Mucosa of rectum (tissue), 2 donors: ENCODE measurements at regions not wholly inside any gene's neighbourhood (a gene's known extent, or its start where the extent isn't known, plus 50 kb on each side); places are given as distances from the start of the nearest gene placed in this dataset.

Source experiments
- H3K27ac ChIP-seq, 2 donors: one replicate each; pipeline ENCODE4 v1.7.0; 2013; ENCODE audit warnings: inconsistent platforms in 2 of 2, low read depth in 2 of 2, low read length in 2 of 2
- H3K27me3 ChIP-seq, 2 donors: one replicate each; pipeline ENCODE4 v1.7.0; 2013; ENCODE audit warnings: low read length in 2 of 2; ENCODE audit not compliant: control insufficient read depth in 2 of 2, insufficient read depth in 2 of 2
- H3K36me3 ChIP-seq, 2 donors: one replicate each; pipeline ENCODE4 v1.7.0; 2013; ENCODE audit warnings: low read length in 2 of 2; ENCODE audit not compliant: control insufficient read depth in 2 of 2, insufficient read depth in 2 of 2
- H3K4me1 ChIP-seq, 2 donors: one replicate each; pipeline ENCODE4 v1.7.0; 2013; ENCODE audit warnings: low read length in 2 of 2, mild to moderate bottlenecking in 1 of 2; ENCODE audit not compliant: control insufficient read depth in 2 of 2, insufficient read depth in 2 of 2
- H3K4me3 ChIP-seq, 2 donors: one replicate each; pipeline ENCODE4 v1.7.0; 2013; ENCODE audit warnings: low read length in 2 of 2
- H3K9ac ChIP-seq, 2 donors: one replicate each; pipeline ENCODE4 v1.7.0; 2013; ENCODE audit warnings: low read length in 2 of 2, low read depth in 1 of 2, mild to moderate bottlenecking in 1 of 2
- H3K9me3 ChIP-seq, 2 donors: one replicate each; pipeline ENCODE4 v1.7.0; 2013; ENCODE audit warnings: low read length in 2 of 2; ENCODE audit not compliant: control insufficient read depth in 2 of 2
- donor health status: healthy.
- donor health status: Normal muscosa, but diverticular disease.

DNA sequence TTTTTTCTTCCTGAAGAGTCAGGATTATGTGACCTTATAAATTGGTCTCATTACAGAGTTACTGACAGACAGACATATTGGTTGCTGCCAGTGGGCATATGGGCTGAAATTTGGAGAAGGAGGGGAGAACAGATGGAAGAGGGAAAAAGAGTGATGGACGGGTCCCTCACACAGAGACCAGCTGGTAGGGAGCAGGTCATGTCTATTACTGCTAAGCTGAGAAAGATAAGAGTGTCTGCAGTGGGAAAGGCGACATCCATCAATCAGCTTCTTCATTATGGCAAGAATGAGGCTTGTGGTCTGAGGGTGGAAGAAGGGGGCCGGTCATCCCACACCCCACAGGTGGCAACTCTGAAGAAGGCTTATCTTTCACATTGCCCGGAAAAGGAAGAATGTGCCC, 353.8 kb upstream of the RSPO3 start:
- Histone ChIP-seq H3K36me3 (no peaks in the 10 kb centered on the region), H3K27me3 (no peaks in the 10 kb centered on the region), H3K9ac (no peak overlapping the region), H3K9me3 (no peaks in the 10 kb centered on the region), H3K4me1 (no peaks in the 10 kb centered on the region), H3K4me3 (no peak overlapping the region), H3K27ac (no peak overlapping the region)

DNA sequence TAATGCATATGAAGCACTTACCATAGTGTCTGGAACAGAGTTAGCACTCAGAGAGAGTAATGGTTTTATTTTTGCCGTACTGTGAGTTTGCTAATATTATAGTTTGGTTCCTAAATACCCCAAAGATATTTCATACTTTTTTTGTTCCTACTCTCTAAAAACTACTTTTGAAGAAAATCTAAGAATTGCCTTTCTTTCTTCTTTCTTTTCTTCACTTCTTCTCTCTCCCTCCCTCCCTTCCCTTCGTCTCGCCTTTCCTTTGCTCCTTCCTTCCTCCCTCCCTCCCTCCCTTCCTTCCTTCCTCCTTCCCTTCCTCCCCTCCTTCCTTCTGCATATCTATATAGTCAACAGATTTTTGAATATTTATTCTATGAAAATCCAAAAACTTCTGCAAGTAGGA, 351.7 kb upstream of the RSPO3 start:
- Histone ChIP-seq H3K9ac (no peak overlapping the region), H3K9me3 (no peaks in the 10 kb centered on the region), H3K4me1 (no peaks in the 10 kb centered on the region), H3K27ac (no peak overlapping the region), H3K36me3 (no peaks in the 10 kb centered on the region), H3K27me3 (no peaks in the 10 kb centered on the region), H3K4me3 (no peak overlapping the region)

GRCh38 chr6:126767711-126768110, 350.8 kb upstream of the RSPO3 start:
- Histone ChIP-seq H3K4me3 (no peak overlapping the region), H3K4me1 (no peaks in the 10 kb centered on the region), H3K36me3 (no peaks in the 10 kb centered on the region), H3K27me3 (no peaks in the 10 kb centered on the region), H3K9me3 (no peaks in the 10 kb centered on the region), H3K27ac (no peak overlapping the region), H3K9ac (no peak overlapping the region)

- Histone ChIP-seq H3K9ac (no peak overlapping the region), H3K4me3 (no peak overlapping the region), H3K27ac (no peak overlapping the region), H3K36me3 (no peaks in the 10 kb centered on the region), H3K9me3 (no peaks in the 10 kb centered on the region), H3K27me3 (no peaks in the 10 kb centered on the region), H3K4me1 (no peaks in the 10 kb centered on the region)
Measured at GRCh38 chr6:126770176-126770575, 348.3 kb upstream of the RSPO3 start.

DNA sequence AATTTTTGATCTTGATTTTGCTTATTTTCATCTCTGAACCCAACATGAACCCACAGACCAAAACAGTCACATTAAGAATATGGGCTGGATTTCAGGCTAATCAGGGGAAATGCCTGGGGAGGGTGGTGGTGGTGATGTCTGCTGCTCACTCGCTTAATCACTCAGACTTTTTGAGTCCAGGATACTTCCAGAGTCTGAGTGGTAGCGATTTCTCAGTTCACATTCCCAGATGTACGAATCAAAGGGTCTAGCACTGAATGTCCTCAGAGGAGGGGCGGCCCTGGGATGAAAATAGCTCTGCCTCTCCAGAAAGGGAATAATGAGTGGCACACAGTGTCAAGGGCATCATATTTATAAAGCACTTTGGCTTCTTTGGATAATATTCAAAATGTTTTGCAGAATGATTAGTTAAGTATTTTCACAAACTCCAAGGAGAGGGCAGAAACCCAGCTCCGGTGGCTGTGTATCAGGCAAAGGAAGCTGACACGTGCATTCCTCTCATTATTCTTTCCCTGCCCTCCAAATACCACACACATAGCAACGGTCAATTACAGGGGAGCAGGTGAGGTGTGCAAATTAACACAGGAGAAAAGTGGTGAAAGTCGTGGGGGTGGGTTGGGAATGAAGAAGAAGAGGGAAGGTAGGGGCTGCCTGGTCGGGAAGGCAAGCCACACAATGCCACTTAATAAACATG, 345.2 kb upstream of the RSPO3 start:
- H3K4me1 ChIP-seq: no peaks in the 10 kb centered on the region
- no peaks in the 10 kb centered on the region for H3K9me3 ChIP-seq
- no peaks in the 10 kb centered on the region for H3K36me3 ChIP-seq
- H3K9ac ChIP-seq: no peak overlapping the region
- no peak overlapping the region for H3K4me3 ChIP-seq
- H3K27me3 ChIP-seq: no peaks in the 10 kb centered on the region
- no peak overlapping the region for H3K27ac ChIP-seq

- Histone ChIP-seq H3K4me3 (no peak overlapping the region), H3K4me1 (no peaks in the 10 kb centered on the region), H3K36me3 (no peaks in the 10 kb centered on the region), H3K27me3 (no peaks in the 10 kb centered on the region), H3K9me3 (no peaks in the 10 kb centered on the region), H3K27ac (no peak overlapping the region), H3K9ac (no peak overlapping the region)
Measured at GRCh38 chr6:126779331-126779730, 339.1 kb upstream of the RSPO3 start.

- H3K36me3 ChIP-seq: no peaks in the 10 kb centered on the region
- H3K27me3 ChIP-seq: no peaks in the 10 kb centered on the region
- H3K4me3 ChIP-seq: no peak overlapping the region
Measured at GRCh38 chr6:126781582-126781981, 336.9 kb upstream of the RSPO3 start.

DNA sequence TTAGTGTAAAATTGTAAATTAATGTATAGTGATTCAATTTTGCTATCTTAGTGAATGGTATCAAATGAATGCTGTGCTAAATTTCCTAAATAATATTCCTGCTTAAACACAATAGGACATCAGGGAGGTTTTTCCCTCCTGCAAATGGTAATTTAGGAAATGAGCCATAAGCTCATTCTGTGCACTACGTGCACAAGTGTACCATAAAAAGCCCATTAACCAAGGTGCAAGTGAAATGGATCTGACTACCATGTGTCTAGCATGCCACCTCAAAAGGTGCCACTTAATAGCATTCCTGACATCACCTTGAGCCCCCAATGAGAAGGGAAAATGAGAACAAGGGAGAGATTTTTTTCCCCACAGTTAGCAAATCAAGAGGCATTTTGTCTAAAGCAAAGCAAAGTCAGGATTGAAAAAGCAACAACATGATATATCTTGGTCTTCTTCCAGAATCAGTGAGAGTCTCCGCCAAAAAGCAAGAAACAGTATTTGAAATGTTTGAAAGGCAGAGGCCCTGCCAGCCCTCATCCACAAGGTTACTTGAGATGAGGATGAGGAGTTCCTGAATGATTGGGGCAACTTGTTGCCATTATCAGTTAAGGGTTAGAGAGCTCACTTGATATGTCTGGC, 334.2 kb upstream of the RSPO3 start:
- H3K9ac ChIP-seq: no peak overlapping the region
- H3K4me3 ChIP-seq: no peak overlapping the region
- H3K27ac ChIP-seq: no peak overlapping the region
- H3K36me3 ChIP-seq: no peaks in the 10 kb centered on the region
- H3K9me3 ChIP-seq: no peaks in the 10 kb centered on the region
- H3K4me1 ChIP-seq: no peaks in the 10 kb centered on the region
- no peaks in the 10 kb centered on the region for H3K27me3 ChIP-seq

More at GRCh38 chr6:126781582-126781981, 336.9 kb upstream of the RSPO3 start:
- Histone ChIP-seq H3K4me1 (no peaks in the 10 kb centered on the region), H3K27ac (no peak overlapping the region), H3K9me3 (no peaks in the 10 kb centered on the region), H3K9ac (no peak overlapping the region)

GRCh38 chr6:126786262-126786661, 332.2 kb upstream of the RSPO3 start:
- H3K9me3 ChIP-seq: no peaks in the 10 kb centered on the region
- no peak overlapping the region for H3K9ac ChIP-seq
- no peak overlapping the region for H3K27ac ChIP-seq
- H3K36me3 ChIP-seq: no peaks in the 10 kb centered on the region
- H3K4me1 ChIP-seq: no peaks in the 10 kb centered on the region
- no peak overlapping the region for H3K4me3 ChIP-seq
- H3K27me3 ChIP-seq: no peaks in the 10 kb centered on the region

- no peaks in the 10 kb centered on the region for H3K27me3 ChIP-seq
- H3K4me1 ChIP-seq: no peaks in the 10 kb centered on the region
Measured at GRCh38 chr6:126787635-126788034, 330.8 kb upstream of the RSPO3 start.

More at GRCh38 chr6:126787635-126788034, 330.8 kb upstream of the RSPO3 start:
- H3K27ac ChIP-seq: no peak overlapping the region
- no peaks in the 10 kb centered on the region for H3K9me3 ChIP-seq
- no peak overlapping the region for H3K4me3 ChIP-seq
- H3K36me3 ChIP-seq: no peaks in the 10 kb centered on the region
- H3K9ac ChIP-seq: no peak overlapping the region
